ENCODE measurements at regions not wholly inside any gene's neighbourhood (a gene's known extent, or its start where the extent isn't known, plus 50 kb on each side); places are given as distances from the start of the nearest gene placed in this dataset.

DNA sequence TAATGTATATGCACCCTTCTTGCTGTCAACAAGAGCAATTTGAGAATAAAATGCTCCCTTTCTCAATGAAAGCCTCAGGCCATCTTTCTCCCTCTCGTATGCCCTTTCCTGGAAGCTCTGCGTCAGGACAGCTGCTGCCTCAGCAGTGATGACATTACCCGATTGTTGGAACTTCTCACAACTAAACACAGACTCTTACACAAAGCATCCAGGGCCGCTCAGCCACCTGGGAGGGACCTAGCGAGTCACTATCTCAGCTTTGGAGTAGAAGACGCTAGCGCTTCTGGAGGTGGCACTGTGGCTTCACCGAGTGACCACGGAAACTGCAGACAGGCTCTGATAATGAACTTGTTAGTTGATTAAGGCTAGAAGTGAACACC, 153.2 kb upstream of the SOX1 start:
- POLR2A ChIA-PET, result no interaction called here
- intact Hi-C loops (cut with micrococcal nuclease; ENCODE audit: unreplicated experiment), result no loop called here
- CTCF ChIA-PET, result no interaction called here

DNA sequence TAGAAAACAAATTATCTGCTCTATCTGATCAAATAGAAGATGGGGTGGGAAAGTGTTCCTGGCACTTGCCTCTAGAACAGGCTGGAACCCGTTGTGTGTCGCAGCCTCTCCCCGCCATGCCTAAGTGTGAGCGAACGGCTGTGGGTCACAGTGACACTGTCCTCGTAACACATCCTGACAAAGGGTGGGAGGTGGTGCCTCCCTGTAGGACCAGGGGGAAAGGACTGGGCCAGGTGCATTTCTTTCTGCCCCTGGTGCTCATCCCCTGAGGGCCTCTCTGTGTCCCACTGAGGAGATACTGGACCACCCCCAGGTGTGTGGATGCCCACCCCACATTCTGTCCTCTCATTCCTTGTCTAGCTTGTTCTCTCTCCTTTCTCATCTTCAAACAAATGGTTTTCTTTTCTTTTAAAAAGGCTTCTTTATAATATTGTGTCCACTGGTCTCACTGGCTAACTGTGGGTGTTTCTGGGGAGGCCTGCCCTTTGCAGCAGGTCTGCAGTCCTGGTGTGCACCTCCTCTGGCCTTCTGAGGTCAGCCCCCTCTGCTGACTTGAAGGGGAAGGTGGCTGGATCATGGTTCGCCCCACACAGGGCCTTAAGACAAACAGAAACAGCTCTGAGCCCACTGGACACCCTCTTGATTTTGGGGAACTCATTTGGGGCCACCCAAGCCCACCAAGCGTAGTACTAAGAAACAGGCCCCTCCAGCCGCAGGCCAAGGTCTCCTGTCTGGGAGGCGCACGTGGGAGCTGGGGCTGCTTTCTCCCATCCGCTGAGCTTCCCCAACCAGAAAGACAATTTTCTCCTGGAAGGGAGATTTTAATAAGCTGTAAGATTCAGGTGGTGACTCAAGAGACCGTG, 152.5 kb upstream of the SOX1 start:
- Histone ChIP-seq H3K4me1 (ENCODE audit: control insufficient read depth, insufficient read depth, low read length) (no peaks in the 10 kb centered on the region), H3K9me3 (ENCODE audit: control insufficient read depth, insufficient read depth, low read depth, low read length) (no peaks in the 10 kb centered on the region), H3K27me3 (ENCODE audit: control insufficient read depth, insufficient read depth, low read length) (no peaks in the 10 kb centered on the region; the same call in 1 of the 2 replicates), H3K36me3 (ENCODE audit: control insufficient read depth, insufficient read depth, low read length) (no peaks in the 10 kb centered on the region), H3K27ac (ENCODE audit: low read length) (no peak overlapping the region), H3K4me3 (ENCODE audit: low read depth in 2 of 2, low read length in 2 of 2) (no peak overlapping the region)
- BruUV-seq (replicated peaks), result no TSS peak
- intact Hi-C loops (cut with micrococcal nuclease; ENCODE audit: unreplicated experiment) (no loop called here), in situ Hi-C loops (cut with HindIII; ENCODE audit: low pct_unique_long_range_greater_than_20kb, low sequenced_read_pairs) (no loop called here)
- POLR2A ChIA-PET, result no interaction called here
- no peak for DNase-seq (ENCODE audit: low read depth, low spot score)
- no peak for ATAC-seq
- TF ChIP-seq POLR2AphosphoS5 (IDR thresholded peaks at IDR 0.05; ENCODE audit: low read depth, low read length) (no peak), SIN3A (IDR thresholded peaks at IDR 0.05; ENCODE audit: borderline replicate concordance, insufficient read depth, low read depth, low read length) (no peak), TCF7L2 (IDR thresholded peaks at IDR 0.05; ENCODE audit: low read depth, low read length) (no peak)
- TF ChIP-seq, protein P1, sequence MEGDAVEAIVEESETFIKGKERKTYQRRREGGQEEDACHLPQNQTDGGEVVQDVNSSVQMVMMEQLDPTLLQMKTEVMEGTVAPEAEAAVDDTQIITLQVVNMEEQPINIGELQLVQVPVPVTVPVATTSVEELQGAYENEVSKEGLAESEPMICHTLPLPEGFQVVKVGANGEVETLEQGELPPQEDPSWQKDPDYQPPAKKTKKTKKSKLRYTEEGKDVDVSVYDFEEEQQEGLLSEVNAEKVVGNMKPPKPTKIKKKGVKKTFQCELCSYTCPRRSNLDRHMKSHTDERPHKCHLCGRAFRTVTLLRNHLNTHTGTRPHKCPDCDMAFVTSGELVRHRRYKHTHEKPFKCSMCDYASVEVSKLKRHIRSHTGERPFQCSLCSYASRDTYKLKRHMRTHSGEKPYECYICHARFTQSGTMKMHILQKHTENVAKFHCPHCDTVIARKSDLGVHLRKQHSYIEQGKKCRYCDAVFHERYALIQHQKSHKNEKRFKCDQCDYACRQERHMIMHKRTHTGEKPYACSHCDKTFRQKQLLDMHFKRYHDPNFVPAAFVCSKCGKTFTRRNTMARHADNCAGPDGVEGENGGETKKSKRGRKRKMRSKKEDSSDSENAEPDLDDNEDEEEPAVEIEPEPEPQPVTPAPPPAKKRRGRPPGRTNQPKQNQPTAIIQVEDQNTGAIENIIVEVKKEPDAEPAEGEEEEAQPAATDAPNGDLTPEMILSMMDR (IDR thresholded peaks at IDR 0.05), result no peak
- TF ChIP-seq, protein P2, sequence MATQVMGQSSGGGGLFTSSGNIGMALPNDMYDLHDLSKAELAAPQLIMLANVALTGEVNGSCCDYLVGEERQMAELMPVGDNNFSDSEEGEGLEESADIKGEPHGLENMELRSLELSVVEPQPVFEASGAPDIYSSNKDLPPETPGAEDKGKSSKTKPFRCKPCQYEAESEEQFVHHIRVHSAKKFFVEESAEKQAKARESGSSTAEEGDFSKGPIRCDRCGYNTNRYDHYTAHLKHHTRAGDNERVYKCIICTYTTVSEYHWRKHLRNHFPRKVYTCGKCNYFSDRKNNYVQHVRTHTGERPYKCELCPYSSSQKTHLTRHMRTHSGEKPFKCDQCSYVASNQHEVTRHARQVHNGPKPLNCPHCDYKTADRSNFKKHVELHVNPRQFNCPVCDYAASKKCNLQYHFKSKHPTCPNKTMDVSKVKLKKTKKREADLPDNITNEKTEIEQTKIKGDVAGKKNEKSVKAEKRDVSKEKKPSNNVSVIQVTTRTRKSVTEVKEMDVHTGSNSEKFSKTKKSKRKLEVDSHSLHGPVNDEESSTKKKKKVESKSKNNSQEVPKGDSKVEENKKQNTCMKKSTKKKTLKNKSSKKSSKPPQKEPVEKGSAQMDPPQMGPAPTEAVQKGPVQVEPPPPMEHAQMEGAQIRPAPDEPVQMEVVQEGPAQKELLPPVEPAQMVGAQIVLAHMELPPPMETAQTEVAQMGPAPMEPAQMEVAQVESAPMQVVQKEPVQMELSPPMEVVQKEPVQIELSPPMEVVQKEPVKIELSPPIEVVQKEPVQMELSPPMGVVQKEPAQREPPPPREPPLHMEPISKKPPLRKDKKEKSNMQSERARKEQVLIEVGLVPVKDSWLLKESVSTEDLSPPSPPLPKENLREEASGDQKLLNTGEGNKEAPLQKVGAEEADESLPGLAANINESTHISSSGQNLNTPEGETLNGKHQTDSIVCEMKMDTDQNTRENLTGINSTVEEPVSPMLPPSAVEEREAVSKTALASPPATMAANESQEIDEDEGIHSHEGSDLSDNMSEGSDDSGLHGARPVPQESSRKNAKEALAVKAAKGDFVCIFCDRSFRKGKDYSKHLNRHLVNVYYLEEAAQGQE (IDR thresholded peaks at IDR 0.05; ENCODE audit: insufficient read depth in 1 of 2, low read depth in 2 of 2, low read length in 1 of 2), result no peak
- CTCF ChIA-PET, result no interaction called here

More for the DNA sequence above, 153.2 kb upstream of the SOX1 start:
- in situ Hi-C loops (cut with HindIII; ENCODE audit: low pct_unique_long_range_greater_than_20kb, low sequenced_read_pairs), result no loop called here
- no peaks in the 10 kb centered on the region for H3K36me3 ChIP-seq (ENCODE audit: control insufficient read depth, insufficient read depth, low read length)
- TF ChIP-seq, protein P2 (IDR thresholded peaks at IDR 0.05; ENCODE audit: insufficient read depth in 1 of 2, low read depth in 2 of 2, low read length in 1 of 2), result no peak
- TF ChIP-seq POLR2AphosphoS5 (IDR thresholded peaks at IDR 0.05; ENCODE audit: low read depth, low read length) (no peak), SIN3A (IDR thresholded peaks at IDR 0.05; ENCODE audit: borderline replicate concordance, insufficient read depth, low read depth, low read length) (no peak), TCF7L2 (IDR thresholded peaks at IDR 0.05; ENCODE audit: low read depth, low read length) (no peak)
- TF ChIP-seq, protein P1 (IDR thresholded peaks at IDR 0.05), result no peak
- no peak overlapping the region for H3K27ac ChIP-seq (ENCODE audit: low read length)
- H3K9me3 ChIP-seq (ENCODE audit: control insufficient read depth, insufficient read depth, low read depth, low read length), result no peaks in the 10 kb centered on the region
- H3K27me3 ChIP-seq (ENCODE audit: control insufficient read depth, insufficient read depth, low read length), result no peaks in the 10 kb centered on the region; the same call in 1 of the 2 replicates
- ATAC-seq (no peak), DNase-seq (ENCODE audit: low read depth, low spot score) (no peak)
- no TSS peak for BruUV-seq (replicated peaks)
- H3K4me1 ChIP-seq (ENCODE audit: control insufficient read depth, insufficient read depth, low read length), result no peaks in the 10 kb centered on the region
- H3K4me3 ChIP-seq (ENCODE audit: low read depth in 2 of 2, low read length in 2 of 2), result no peak overlapping the region
